ENCODE measurements at regions not wholly inside any gene's neighbourhood (a gene's known extent, or its start where the extent isn't known, plus 50 kb on each side); places are given as distances from the start of the nearest gene placed in this dataset.

DNA sequence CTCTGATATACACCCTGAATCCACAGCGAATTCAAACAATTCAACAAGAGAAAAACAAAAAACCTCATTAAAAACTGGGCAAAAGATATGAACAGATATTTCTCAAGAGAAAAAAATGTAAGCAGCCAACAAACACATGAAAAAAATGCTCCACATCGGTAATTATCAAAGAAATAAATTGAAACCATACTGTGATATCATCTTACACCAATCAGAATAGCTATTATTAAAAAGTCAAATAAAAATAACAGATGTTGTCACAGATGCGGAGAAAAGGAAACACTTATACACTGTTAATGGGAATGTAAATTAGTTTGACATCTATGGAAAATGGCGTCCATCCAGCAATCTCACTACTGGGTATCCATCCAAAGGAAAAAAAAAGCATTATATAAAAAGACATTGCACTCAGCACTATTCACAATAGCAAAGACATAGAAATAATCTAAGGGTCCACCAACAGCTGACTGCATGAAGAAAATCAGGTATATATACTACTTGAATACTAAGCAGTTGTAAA, 1495.0 kb upstream of the PCDH20 start:
- no peak for TF ChIP-seq OSR1 (CRISPR knock-in tag; IDR thresholded peaks at IDR 0.05)
- no peak for TF ChIP-seq RARB (CRISPR knock-in tag; IDR thresholded peaks at IDR 0.05)
- TF ChIP-seq BACH2 (CRISPR knock-in tag; IDR thresholded peaks at IDR 0.05; ENCODE audit: borderline replicate concordance), result no peak
- no peak for TF ChIP-seq CSDC2 (CRISPR knock-in tag; IDR thresholded peaks at IDR 0.05)
- no peak for TF ChIP-seq PPARA (CRISPR knock-in tag; IDR thresholded peaks at IDR 0.05; ENCODE audit: borderline replicate concordance)
- TF ChIP-seq ISL1 (CRISPR knock-in tag; IDR thresholded peaks at IDR 0.05), result no peak
- TF ChIP-seq TOX (CRISPR knock-in tag; IDR thresholded peaks at IDR 0.05; ENCODE audit: borderline replicate concordance), result no peak
- TF ChIP-seq ZFP3 (CRISPR knock-in tag; IDR thresholded peaks at IDR 0.05), result no peak
- no peak for TF ChIP-seq ZFP30 (CRISPR knock-in tag; IDR thresholded peaks at IDR 0.05)
- TF ChIP-seq, protein P1, sequence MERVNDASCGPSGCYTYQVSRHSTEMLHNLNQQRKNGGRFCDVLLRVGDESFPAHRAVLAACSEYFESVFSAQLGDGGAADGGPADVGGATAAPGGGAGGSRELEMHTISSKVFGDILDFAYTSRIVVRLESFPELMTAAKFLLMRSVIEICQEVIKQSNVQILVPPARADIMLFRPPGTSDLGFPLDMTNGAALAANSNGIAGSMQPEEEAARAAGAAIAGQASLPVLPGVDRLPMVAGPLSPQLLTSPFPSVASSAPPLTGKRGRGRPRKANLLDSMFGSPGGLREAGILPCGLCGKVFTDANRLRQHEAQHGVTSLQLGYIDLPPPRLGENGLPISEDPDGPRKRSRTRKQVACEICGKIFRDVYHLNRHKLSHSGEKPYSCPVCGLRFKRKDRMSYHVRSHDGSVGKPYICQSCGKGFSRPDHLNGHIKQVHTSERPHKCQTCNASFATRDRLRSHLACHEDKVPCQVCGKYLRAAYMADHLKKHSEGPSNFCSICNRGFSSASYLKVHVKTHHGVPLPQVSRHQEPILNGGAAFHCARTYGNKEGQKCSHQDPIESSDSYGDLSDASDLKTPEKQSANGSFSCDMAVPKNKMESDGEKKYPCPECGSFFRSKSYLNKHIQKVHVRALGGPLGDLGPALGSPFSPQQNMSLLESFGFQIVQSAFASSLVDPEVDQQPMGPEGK (CRISPR knock-in tag; IDR thresholded peaks at IDR 0.05; ENCODE audit: borderline replicate concordance), result no peak
- TF ChIP-seq, protein P2, sequence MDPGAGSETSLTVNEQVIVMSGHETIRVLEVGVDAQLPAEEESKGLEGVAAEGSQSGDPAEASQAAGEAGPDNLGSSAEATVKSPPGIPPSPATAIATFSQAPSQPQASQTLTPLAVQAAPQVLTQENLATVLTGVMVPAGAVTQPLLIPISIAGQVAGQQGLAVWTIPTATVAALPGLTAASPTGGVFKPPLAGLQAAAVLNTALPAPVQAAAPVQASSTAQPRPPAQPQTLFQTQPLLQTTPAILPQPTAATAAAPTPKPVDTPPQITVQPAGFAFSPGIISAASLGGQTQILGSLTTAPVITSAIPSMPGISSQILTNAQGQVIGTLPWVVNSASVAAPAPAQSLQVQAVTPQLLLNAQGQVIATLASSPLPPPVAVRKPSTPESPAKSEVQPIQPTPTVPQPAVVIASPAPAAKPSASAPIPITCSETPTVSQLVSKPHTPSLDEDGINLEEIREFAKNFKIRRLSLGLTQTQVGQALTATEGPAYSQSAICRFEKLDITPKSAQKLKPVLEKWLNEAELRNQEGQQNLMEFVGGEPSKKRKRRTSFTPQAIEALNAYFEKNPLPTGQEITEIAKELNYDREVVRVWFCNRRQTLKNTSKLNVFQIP (CRISPR knock-in tag; IDR thresholded peaks at IDR 0.05; ENCODE audit: borderline replicate concordance, low read depth), result no peak
- no peak for TF ChIP-seq ZNF565 (CRISPR knock-in tag; conservative IDR thresholded peaks at IDR 0.05; ENCODE audit: low read depth)
- no peak for TF ChIP-seq ZC3H10 (CRISPR knock-in tag; IDR thresholded peaks at IDR 0.05)
- no peak for TF ChIP-seq ZNF70 (CRISPR knock-in tag; IDR thresholded peaks at IDR 0.05)
- ATAC-seq, result no peak

DNA sequence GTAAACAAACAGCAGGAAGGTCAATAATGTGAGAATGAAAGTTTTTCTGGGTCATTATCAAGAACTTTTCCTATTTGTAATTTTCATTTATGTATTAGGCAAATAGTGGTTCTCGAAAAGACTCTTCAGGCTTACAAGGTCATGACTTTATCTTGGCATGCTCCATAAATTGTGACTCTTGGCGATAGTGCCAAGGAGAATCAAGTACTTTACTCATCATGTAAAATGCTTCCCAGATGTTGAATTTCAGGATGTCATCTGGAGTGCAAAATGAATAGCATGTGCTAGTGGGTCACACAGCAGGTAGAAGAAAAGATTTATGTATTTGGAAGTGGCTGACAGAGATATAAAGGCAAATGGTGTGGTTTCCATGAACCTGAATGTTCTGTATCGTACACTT, 1492.7 kb upstream of the PCDH20 start:
- no peak for TF ChIP-seq CSDC2 (CRISPR knock-in tag; IDR thresholded peaks at IDR 0.05)
- TF ChIP-seq, protein P3, sequence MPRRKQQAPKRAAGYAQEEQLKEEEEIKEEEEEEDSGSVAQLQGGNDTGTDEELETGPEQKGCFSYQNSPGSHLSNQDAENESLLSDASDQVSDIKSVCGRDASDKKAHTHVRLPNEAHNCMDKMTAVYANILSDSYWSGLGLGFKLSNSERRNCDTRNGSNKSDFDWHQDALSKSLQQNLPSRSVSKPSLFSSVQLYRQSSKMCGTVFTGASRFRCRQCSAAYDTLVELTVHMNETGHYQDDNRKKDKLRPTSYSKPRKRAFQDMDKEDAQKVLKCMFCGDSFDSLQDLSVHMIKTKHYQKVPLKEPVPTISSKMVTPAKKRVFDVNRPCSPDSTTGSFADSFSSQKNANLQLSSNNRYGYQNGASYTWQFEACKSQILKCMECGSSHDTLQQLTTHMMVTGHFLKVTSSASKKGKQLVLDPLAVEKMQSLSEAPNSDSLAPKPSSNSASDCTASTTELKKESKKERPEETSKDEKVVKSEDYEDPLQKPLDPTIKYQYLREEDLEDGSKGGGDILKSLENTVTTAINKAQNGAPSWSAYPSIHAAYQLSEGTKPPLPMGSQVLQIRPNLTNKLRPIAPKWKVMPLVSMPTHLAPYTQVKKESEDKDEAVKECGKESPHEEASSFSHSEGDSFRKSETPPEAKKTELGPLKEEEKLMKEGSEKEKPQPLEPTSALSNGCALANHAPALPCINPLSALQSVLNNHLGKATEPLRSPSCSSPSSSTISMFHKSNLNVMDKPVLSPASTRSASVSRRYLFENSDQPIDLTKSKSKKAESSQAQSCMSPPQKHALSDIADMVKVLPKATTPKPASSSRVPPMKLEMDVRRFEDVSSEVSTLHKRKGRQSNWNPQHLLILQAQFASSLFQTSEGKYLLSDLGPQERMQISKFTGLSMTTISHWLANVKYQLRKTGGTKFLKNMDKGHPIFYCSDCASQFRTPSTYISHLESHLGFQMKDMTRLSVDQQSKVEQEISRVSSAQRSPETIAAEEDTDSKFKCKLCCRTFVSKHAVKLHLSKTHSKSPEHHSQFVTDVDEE (CRISPR knock-in tag; IDR thresholded peaks at IDR 0.05), result no peak
- TF ChIP-seq, protein P2 (CRISPR knock-in tag; IDR thresholded peaks at IDR 0.05; ENCODE audit: borderline replicate concordance, low read depth), result no peak
- no peak for TF ChIP-seq RARB (CRISPR knock-in tag; IDR thresholded peaks at IDR 0.05)
- TF ChIP-seq, protein P4, sequence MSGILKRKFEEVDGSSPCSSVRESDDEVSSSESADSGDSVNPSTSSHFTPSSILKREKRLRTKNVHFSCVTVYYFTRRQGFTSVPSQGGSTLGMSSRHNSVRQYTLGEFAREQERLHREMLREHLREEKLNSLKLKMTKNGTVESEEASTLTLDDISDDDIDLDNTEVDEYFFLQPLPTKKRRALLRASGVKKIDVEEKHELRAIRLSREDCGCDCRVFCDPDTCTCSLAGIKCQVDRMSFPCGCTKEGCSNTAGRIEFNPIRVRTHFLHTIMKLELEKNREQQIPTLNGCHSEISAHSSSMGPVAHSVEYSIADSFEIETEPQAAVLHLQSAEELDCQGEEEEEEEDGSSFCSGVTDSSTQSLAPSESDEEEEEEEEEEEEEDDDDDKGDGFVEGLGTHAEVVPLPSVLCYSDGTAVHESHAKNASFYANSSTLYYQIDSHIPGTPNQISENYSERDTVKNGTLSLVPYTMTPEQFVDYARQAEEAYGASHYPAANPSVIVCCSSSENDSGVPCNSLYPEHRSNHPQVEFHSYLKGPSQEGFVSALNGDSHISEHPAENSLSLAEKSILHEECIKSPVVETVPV (CRISPR knock-in tag; IDR thresholded peaks at IDR 0.05), result no peak
- no peak for TF ChIP-seq ZC3H10 (CRISPR knock-in tag; IDR thresholded peaks at IDR 0.05)
- no peak for ATAC-seq

DNA sequence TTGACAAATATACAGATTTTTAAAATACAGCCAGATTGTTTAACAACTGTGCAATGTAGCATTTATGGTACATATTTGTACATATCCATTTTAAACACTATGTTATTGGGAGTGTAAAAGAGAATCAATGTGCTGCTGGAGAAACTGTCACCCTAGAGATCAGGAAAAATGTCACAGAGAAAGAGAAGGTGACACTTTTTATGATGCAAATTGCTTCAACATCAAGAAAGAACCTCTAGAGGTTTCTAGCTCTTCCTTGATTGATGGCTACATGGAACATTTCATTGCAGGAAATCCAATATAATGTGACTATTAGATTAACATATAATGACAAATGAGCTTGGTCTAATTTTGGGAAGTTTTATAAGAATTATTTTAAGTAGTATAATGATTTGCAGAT, 1491.2 kb upstream of the PCDH20 start:
- no peak for ATAC-seq
- TF ChIP-seq ESRRG (CRISPR knock-in tag; IDR thresholded peaks at IDR 0.05) (no peak), ARNTL (CRISPR knock-in tag; IDR thresholded peaks at IDR 0.05; ENCODE audit: borderline replicate concordance, low read depth) (no peak), BACH2 (CRISPR knock-in tag; IDR thresholded peaks at IDR 0.05; ENCODE audit: borderline replicate concordance) (no peak), RARB (CRISPR knock-in tag; IDR thresholded peaks at IDR 0.05) (no peak), GLIS3 (CRISPR knock-in tag; IDR thresholded peaks at IDR 0.05) (no peak), ISL1 (CRISPR knock-in tag; IDR thresholded peaks at IDR 0.05) (no peak), ZNF8 (CRISPR knock-in tag; IDR thresholded peaks at IDR 0.05) (no peak), OSR1 (CRISPR knock-in tag; IDR thresholded peaks at IDR 0.05) (no peak), ZFP30 (CRISPR knock-in tag; IDR thresholded peaks at IDR 0.05) (no peak), TOX (CRISPR knock-in tag; IDR thresholded peaks at IDR 0.05; ENCODE audit: borderline replicate concordance) (no peak), PPARA (CRISPR knock-in tag; IDR thresholded peaks at IDR 0.05; ENCODE audit: borderline replicate concordance) (no peak)
- TF ChIP-seq, protein P2 (CRISPR knock-in tag; IDR thresholded peaks at IDR 0.05; ENCODE audit: borderline replicate concordance, low read depth), result no peak
- TF ChIP-seq, protein P3 (CRISPR knock-in tag; IDR thresholded peaks at IDR 0.05), result no peak
- TF ChIP-seq, protein P1 (CRISPR knock-in tag; IDR thresholded peaks at IDR 0.05; ENCODE audit: borderline replicate concordance), result no peak
